IMR-90 (cell line): ENCODE measurements at regions not wholly inside any gene's neighbourhood (a gene's known extent, or its start where the extent isn't known, plus 50 kb on each side); places are given as distances from the start of the nearest gene placed in this dataset.

Experiments
- ATAC-seq: fragments of 200-7000 bp; cut with Tn5 transposase; 2 replicates; pipeline ENCODE4 v1.9.1; 2020; ENCODE audit warnings: low read depth, mild to moderate bottlenecking, moderate library complexity
- BruUV-seq: library from RNA; stranded (reverse); fragments of 400-500 nt; replicated peaks from 2 replicates; lab custom pipeline; 2021; lab: Mats Ljungman, UMichigan
- CTCF ChIA-PET: fragments of 300-600 bp; formaldehyde crosslinking; extraction: SDS; loops from one replicate; lab custom pipeline; 2021; ENCODE audit warnings: antibody characterized with exemption; lab: Yijun Ruan, JAX
- POLR2A ChIA-PET: fragments of 300-600 bp; sonication (Branson Sonifier 250); formaldehyde crosslinking; loops from one replicate; lab custom pipeline; 2022; ENCODE audit warnings: antibody characterized with exemption; ENCODE audit not compliant: unreplicated experiment; lab: Charles Lee
- DNase-seq: peaks from one replicate; pipeline ENCODE4 v3.0.0; 2013
- H2AFZ ChIP-seq: replicated peaks from 2 replicates; pipeline ENCODE3; 2013; ENCODE audit warnings: low read length, mild to moderate bottlenecking; ENCODE audit not compliant: poor library complexity
- H2AK5ac ChIP-seq: 2 replicates; pipeline ENCODE4 v1.6.1; 2013; ENCODE audit warnings: low read depth, low read length, inconsistent platforms
- H2AK9ac ChIP-seq: replicated peaks from 2 replicates; pipeline ENCODE3; 2013; ENCODE audit warnings: mild to moderate bottlenecking, low read depth, low read length, moderate library complexity; ENCODE audit not compliant: poor library complexity
- H2BK120ac ChIP-seq: 2 replicates; pipeline ENCODE4 v1.6.1; 2013; ENCODE audit warnings: low read depth, low read length, inconsistent platforms
- H2BK15ac ChIP-seq: 3 replicates; pipeline ENCODE4 v1.6.1; 2013; ENCODE audit warnings: low read depth, low read length, inconsistent platforms
- H2BK20ac ChIP-seq: 2 replicates; pipeline ENCODE4 v1.6.1; 2013; ENCODE audit warnings: low read depth, mild to moderate bottlenecking, inconsistent platforms, low read length, moderate library complexity
- H2BK5ac ChIP-seq: 2 replicates; pipeline ENCODE4 v1.6.1; 2013; ENCODE audit warnings: mild to moderate bottlenecking, low read depth, low read length, inconsistent platforms; ENCODE audit not compliant: poor library complexity, severe bottlenecking
- H3K14ac ChIP-seq: replicated peaks from 2 replicates; pipeline ENCODE4 v1.6.1; 2013; ENCODE audit warnings: low read depth, low read length, inconsistent platforms
- H3K18ac ChIP-seq: 2 replicates; pipeline ENCODE4 v1.6.1; 2013; ENCODE audit warnings: low read depth, low read length, control low read depth
- H3K23ac ChIP-seq: 2 replicates; pipeline ENCODE4 v1.6.1; 2013; ENCODE audit warnings: low read depth, low read length, inconsistent platforms
- H3K27ac ChIP-seq: 2 replicates; pipeline ENCODE4 v1.5.1; 2013; ENCODE audit warnings: mild to moderate bottlenecking, control low read depth, low read length; ENCODE audit not compliant: insufficient read depth
- H3K27me3 ChIP-seq: 2 replicates; pipeline ENCODE4 v1.6.1; 2013; ENCODE audit warnings: low read length; ENCODE audit not compliant: control insufficient read depth, insufficient read depth
- H3K36me3 ChIP-seq: 2 replicates; pipeline ENCODE4 v1.6.1; 2013; ENCODE audit warnings: low read length, mixed read lengths; ENCODE audit not compliant: control insufficient read depth, insufficient read depth
- H3K4ac ChIP-seq: 2 replicates; pipeline ENCODE4 v1.6.1; 2013; ENCODE audit warnings: low read depth, low read length, inconsistent platforms
- H3K4me1 ChIP-seq: 2 replicates; pipeline ENCODE4 v1.6.1; 2013; ENCODE audit warnings: low read length, mixed read lengths; ENCODE audit not compliant: control insufficient read depth, insufficient read depth
- H3K4me2 ChIP-seq: 2 replicates; pipeline ENCODE4 v1.6.1; 2013; ENCODE audit warnings: low read depth, mild to moderate bottlenecking, control low read depth, low read length, moderate library complexity
- H3K4me3 ChIP-seq: 2 replicates; pipeline ENCODE4 v1.5.1; 2013; ENCODE audit warnings: low read depth, mild to moderate bottlenecking, control low read depth, low read length, moderate library complexity; ENCODE audit not compliant: insufficient read depth
- H3K56ac ChIP-seq: 2 replicates; pipeline ENCODE4 v1.6.1; 2013; ENCODE audit warnings: low read length, inconsistent platforms; ENCODE audit not compliant: insufficient read depth; ENCODE audit errors: extremely low read depth
- H3K79me1 ChIP-seq, 2 experiments: 2 replicates each; pipeline ENCODE4 v1.6.1; 2013; ENCODE audit warnings: low read length in 2 of 2, inconsistent platforms in 1 of 2, low read depth in 1 of 2
- H3K9ac ChIP-seq: 2 replicates; pipeline ENCODE4 v1.6.1; 2013; ENCODE audit warnings: low read depth, low read length, control low read depth
- H3K9me1 ChIP-seq: 2 replicates; pipeline ENCODE4 v1.6.1; 2013; ENCODE audit warnings: low read length, inconsistent platforms; ENCODE audit not compliant: insufficient read depth
- H3K9me3 ChIP-seq: 2 replicates; pipeline ENCODE4 v1.6.1; 2013; ENCODE audit warnings: low read length; ENCODE audit not compliant: control insufficient read depth, insufficient read depth
- H4K20me1 ChIP-seq: 2 replicates; pipeline ENCODE4 v1.6.1; 2013; ENCODE audit warnings: low read length, inconsistent platforms; ENCODE audit not compliant: insufficient read depth
- H4K5ac ChIP-seq: 2 replicates; pipeline ENCODE4 v1.6.1; 2013; ENCODE audit warnings: mild to moderate bottlenecking, low read depth, low read length, control low read depth
- H4K8ac ChIP-seq, 2 experiments: 2 replicates each; pipeline ENCODE4 v1.6.1; 2013; ENCODE audit warnings: low read depth in 2 of 2, low read length in 2 of 2, control low read depth in 1 of 2, inconsistent platforms in 1 of 2
- H4K91ac ChIP-seq: 2 replicates; pipeline ENCODE4 v1.6.1; 2013; ENCODE audit warnings: low read depth, low read length, inconsistent platforms; ENCODE audit not compliant: insufficient read depth
- CHD1 ChIP-seq: IDR thresholded peaks from 2 replicates; pipeline ENCODE4 v1.6.1; 2012; ENCODE audit warnings: low read depth, low read length, improper control_type of control experiment
- WGBS, 2 experiments: methylation state at CpG; one replicate each; pipeline versions ENCODE4 v1.1.5 to v1.1.7; 2013; ENCODE audit warnings: missing lambda C conversion rate in 2 of 2; ENCODE audit not compliant: insufficient read length in 1 of 2; ENCODE audit errors: extremely low coverage in 2 of 2; 5-methylcytosine and 5-hydroxymethylcytosine counted together
- dilution Hi-C: fragments of 300-500 bp; cut with HindIII; formaldehyde crosslinking; loops from one replicate; pipeline ENCODE4 v1.14.3; 2018; ENCODE audit warnings: low sequenced_read_pairs; ENCODE audit not compliant: unreplicated experiment
- in situ Hi-C: fragments of 300-500 bp; cut with MboI; formaldehyde crosslinking; loops from 3 replicates; pipeline ENCODE4 v1.14.3; 2019; ENCODE audit warnings: low sequenced_read_pairs, inconsistent platforms, mixed read lengths
- intact Hi-C: fragments of 100-400 bp; cut with micrococcal nuclease; formaldehyde crosslinking; loops from 2 replicates; pipeline ENCODE4 v1.10.0; 2022

GRCh38 chr1:96208428-96208827 lies 513.2 kb upstream of the PTBP2 start:
- BruUV-seq = no TSS peak
- ATAC-seq = no peak

More at GRCh38 chr1:96208428-96208827, 513.2 kb upstream of the PTBP2 start:
- no peak overlapping the region for H3K4ac ChIP-seq
- POLR2A ChIA-PET = no interaction called here
- no peaks in the 10 kb centered on the region for H4K20me1 ChIP-seq
- H2BK15ac ChIP-seq = no peak overlapping the region
- intact Hi-C loops (no loop called here), in situ Hi-C loops (no loop called here), dilution Hi-C loops (no loop called here)
- no CpG with 5 or more reads among the region's 4 CpGs for WGBS, 2 experiments
- no peak overlapping the region for H3K9ac ChIP-seq
- no peak overlapping the region for H2AK5ac ChIP-seq
- DNase-seq = no peak
- H4K5ac ChIP-seq = no peak overlapping the region
- H3K4me1 ChIP-seq = no peaks in the 10 kb centered on the region
- H3K9me3 ChIP-seq = no peaks in the 10 kb centered on the region
- no peaks in the 10 kb centered on the region for H3K9me1 ChIP-seq
- no peak overlapping the region for H3K4me3 ChIP-seq
- H2BK5ac ChIP-seq = no peak overlapping the region
- no peak overlapping the region for H3K14ac ChIP-seq
- H4K8ac ChIP-seq = no peak overlapping the region
- H2BK20ac ChIP-seq = no peak overlapping the region
- no peak overlapping the region for H3K18ac ChIP-seq
- no peak overlapping the region for H4K91ac ChIP-seq
- H3K27ac ChIP-seq = no peak overlapping the region
- no peaks in the 10 kb centered on the region for H3K79me1 ChIP-seq
- no peak overlapping the region for H3K23ac ChIP-seq
- no peak for TF ChIP-seq CHD1
- peaks cover 2% of the 10 kb centered on the region; the same call in 1 of the 2 replicates for H3K27me3 ChIP-seq
- H3K4me2 ChIP-seq = no peak overlapping the region
- no peak overlapping the region for H2AK9ac ChIP-seq
- H2AFZ ChIP-seq = no peak overlapping the region
- H2BK120ac ChIP-seq = no peak overlapping the region
- CTCF ChIA-PET = no interaction called here
- H3K56ac ChIP-seq = no peak overlapping the region
- no peaks in the 10 kb centered on the region for H3K36me3 ChIP-seq
